ENCODE measurements at regions not wholly inside any gene's neighbourhood (a gene's known extent, or its start where the extent isn't known, plus 50 kb on each side); places are given as distances from the start of the nearest gene placed in this dataset.
"Not testable (repeated sequence)": the region's sequence is repeated elsewhere in the genome, so short reads cannot be mapped to it uniquely, and the experiment has no call there.

DNA sequence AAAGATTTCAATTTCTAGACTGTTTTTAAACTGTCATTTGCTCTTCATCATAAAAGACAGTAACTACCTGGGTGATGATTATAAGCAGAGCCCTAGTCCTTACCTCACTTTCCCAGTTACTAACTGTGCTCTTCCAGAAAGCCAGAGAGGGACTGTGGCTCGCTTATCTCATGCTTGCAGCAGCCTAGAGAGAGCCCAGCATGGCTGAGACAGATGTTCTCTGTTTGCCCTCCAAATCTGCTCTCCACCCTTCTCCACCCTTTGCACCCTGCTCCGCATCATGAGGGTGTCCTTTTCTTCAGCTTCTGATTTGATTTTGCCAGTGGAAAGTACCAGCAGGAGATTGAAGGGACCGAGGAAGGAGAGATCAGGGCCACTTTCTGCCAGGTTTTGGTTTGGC, 61.2 kb upstream of the SELENOP start:
- WGBS (ENCODE audit: insufficient coverage), result 79% methylated on average over 3 of the region's 3 CpGs
- H3K36me3 ChIP-seq (ENCODE audit: control insufficient read depth, insufficient read depth, low read length), result no peaks in the 10 kb centered on the region
- Mint-ChIP-seq H3K9me3 (no peaks in the 10 kb centered on the region), H3K27me3 (ENCODE audit: low read depth in 2 of 2) (peaks cover 9 to 13% of the 10 kb centered on the region in 2 donors), H3K27ac (no peak overlapping the region), H3K4me3 (no peak overlapping the region), H3K36me3 (peaks cover 11% of the 10 kb centered on the region), H3K4me1 (peaks cover 16% of the 10 kb centered on the region in 2 donors)
- DNase-seq (no peak), ATAC-seq (no peak)
- no peak overlapping the region for H3K27ac ChIP-seq (ENCODE audit: low read length)
- no peaks in the 10 kb centered on the region for H3K27me3 ChIP-seq (ENCODE audit: control insufficient read depth, insufficient read depth, low read length)
- peaks cover 6% of the 10 kb centered on the region for H3K4me1 ChIP-seq (ENCODE audit: control insufficient read depth, insufficient read depth, low read length)
- no peak overlapping the region for H3K4me3 ChIP-seq (ENCODE audit: low read length)
- no peaks in the 10 kb centered on the region for H3K9me3 ChIP-seq (ENCODE audit: control insufficient read depth, insufficient read depth, low read length)
- TF ChIP-seq, protein P1, sequence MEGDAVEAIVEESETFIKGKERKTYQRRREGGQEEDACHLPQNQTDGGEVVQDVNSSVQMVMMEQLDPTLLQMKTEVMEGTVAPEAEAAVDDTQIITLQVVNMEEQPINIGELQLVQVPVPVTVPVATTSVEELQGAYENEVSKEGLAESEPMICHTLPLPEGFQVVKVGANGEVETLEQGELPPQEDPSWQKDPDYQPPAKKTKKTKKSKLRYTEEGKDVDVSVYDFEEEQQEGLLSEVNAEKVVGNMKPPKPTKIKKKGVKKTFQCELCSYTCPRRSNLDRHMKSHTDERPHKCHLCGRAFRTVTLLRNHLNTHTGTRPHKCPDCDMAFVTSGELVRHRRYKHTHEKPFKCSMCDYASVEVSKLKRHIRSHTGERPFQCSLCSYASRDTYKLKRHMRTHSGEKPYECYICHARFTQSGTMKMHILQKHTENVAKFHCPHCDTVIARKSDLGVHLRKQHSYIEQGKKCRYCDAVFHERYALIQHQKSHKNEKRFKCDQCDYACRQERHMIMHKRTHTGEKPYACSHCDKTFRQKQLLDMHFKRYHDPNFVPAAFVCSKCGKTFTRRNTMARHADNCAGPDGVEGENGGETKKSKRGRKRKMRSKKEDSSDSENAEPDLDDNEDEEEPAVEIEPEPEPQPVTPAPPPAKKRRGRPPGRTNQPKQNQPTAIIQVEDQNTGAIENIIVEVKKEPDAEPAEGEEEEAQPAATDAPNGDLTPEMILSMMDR (IDR thresholded peaks at IDR 0.05), result no peak
- intact Hi-C loops (cut with micrococcal nuclease), result no loop called here

DNA sequence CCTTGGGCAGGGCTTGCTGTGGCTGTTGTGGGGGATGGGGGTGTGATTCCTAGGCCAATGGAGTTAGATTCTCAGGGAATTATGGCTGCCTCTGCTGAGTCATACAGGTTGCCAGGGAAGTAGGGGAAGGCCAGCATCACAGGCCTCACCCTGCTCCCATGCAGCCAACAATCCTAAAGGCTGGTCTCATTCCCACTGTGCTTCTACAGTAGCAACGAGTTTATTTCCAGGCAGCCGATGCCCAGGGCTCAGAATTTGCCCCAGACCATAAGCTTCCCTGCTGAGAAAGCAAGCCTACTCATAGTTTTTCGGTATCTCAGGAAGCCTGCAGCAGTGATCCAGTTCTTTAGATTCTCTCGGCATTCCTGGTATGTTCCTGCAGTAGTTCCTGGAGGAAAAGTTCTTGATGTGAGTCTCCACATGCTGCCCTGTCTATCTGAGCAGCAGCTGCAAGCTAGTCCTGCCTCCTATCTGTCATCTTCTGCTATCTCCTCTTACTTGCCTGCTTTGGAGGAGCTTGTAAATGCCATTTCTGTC, 59.3 kb upstream of the SELENOP start:
- Mint-ChIP-seq H3K4me1 (peaks cover 6% of the 10 kb centered on the region in 2 donors), H3K27me3 (ENCODE audit: low read depth in 2 of 2) (peaks cover 13 to 23% of the 10 kb centered on the region in 2 donors), H3K9me3 (no peaks in the 10 kb centered on the region), H3K36me3 (peaks cover 11% of the 10 kb centered on the region), H3K4me3 (no peak overlapping the region), H3K27ac (no peak overlapping the region)
- intact Hi-C loops (cut with micrococcal nuclease), result no loop called here
- TF ChIP-seq, protein P1 (IDR thresholded peaks at IDR 0.05), result no peak
- no peaks in the 10 kb centered on the region for H3K9me3 ChIP-seq (ENCODE audit: control insufficient read depth, insufficient read depth, low read length)
- H3K27me3 ChIP-seq (ENCODE audit: control insufficient read depth, insufficient read depth, low read length), result no peaks in the 10 kb centered on the region
- no peak overlapping the region for H3K4me3 ChIP-seq (ENCODE audit: low read length)
- no peak for DNase-seq
- peaks cover 4% of the 10 kb centered on the region for H3K4me1 ChIP-seq (ENCODE audit: control insufficient read depth, insufficient read depth, low read length)
- no peak for ATAC-seq
- WGBS (ENCODE audit: insufficient coverage), result 84% methylated on average over 4 of the region's 4 CpGs
- H3K27ac ChIP-seq (ENCODE audit: low read length), result no peak overlapping the region
- no peaks in the 10 kb centered on the region for H3K36me3 ChIP-seq (ENCODE audit: control insufficient read depth, insufficient read depth, low read length)

DNA sequence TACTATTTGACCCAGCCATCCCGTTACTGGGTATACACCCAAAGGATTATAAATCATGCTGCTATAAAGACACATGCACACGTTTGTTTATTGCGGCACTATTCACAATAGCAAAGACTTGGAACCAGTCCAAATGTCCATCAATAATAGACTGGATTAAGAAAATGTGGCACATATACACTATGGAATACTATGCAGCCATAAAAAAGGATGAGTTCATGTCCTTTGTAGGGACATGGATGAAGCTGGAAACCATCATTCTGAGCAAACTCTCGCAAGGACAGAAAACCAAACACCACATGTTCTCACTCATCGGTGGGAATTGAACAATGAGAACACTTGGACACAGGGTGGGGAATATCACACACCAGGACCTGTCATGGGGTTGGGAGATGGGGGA, 56.7 kb upstream of the SELENOP start:
- H3K4me1 ChIP-seq (ENCODE audit: control insufficient read depth, insufficient read depth, low read length); H3K4me1 Mint-ChIP-seq; H3K27me3 ChIP-seq (ENCODE audit: control insufficient read depth, insufficient read depth, low read length); DNase-seq; H3K36me3 ChIP-seq (ENCODE audit: control insufficient read depth, insufficient read depth, low read length); ATAC-seq; H3K27ac Mint-ChIP-seq; intact Hi-C loops (cut with micrococcal nuclease); H3K4me3 ChIP-seq (ENCODE audit: low read length); H3K9me3 ChIP-seq (ENCODE audit: control insufficient read depth, insufficient read depth, low read length); H3K4me3 Mint-ChIP-seq; H3K9me3 Mint-ChIP-seq; H3K27ac ChIP-seq (ENCODE audit: low read length): not testable (repeated sequence)
- Mint-ChIP-seq H3K36me3 (peaks cover 11% of the 10 kb centered on the region), H3K27me3 (ENCODE audit: low read depth in 2 of 2) (peaks cover 23% of the 10 kb centered on the region in 2 donors)
- WGBS (ENCODE audit: insufficient coverage), result 100% methylated on average over 4 of the region's 5 CpGs

DNA sequence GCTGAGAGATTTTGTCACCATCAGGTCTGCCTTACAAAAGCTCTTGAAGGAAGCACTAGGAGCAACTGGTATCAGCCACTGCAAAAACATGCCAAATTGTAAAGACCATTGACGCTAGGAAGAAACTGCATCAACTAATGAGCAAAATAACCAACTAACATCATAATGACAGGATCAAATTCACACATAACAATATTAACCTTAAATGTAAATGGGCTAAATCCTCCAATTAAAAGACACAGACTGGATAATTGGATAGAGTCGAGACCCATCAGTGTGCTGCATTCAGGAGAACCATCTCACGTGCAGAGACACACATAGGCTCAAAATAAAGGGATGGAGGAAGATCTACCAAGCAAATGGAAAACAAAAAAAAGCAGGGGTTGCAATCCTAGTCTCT, 53.1 kb upstream of the SELENOP start:
- 100% methylated on average over 1 of the region's 3 CpGs for WGBS (ENCODE audit: insufficient coverage)
- H3K27ac ChIP-seq (ENCODE audit: low read length); H3K27ac Mint-ChIP-seq; H3K4me1 Mint-ChIP-seq; DNase-seq; H3K27me3 ChIP-seq (ENCODE audit: control insufficient read depth, insufficient read depth, low read length); H3K9me3 Mint-ChIP-seq; H3K36me3 ChIP-seq (ENCODE audit: control insufficient read depth, insufficient read depth, low read length); H3K4me3 Mint-ChIP-seq; H3K4me1 ChIP-seq (ENCODE audit: control insufficient read depth, insufficient read depth, low read length); H3K4me3 ChIP-seq (ENCODE audit: low read length); intact Hi-C loops (cut with micrococcal nuclease); H3K9me3 ChIP-seq (ENCODE audit: control insufficient read depth, insufficient read depth, low read length); H3K36me3 Mint-ChIP-seq; ATAC-seq: not testable (repeated sequence)
- H3K27me3 Mint-ChIP-seq (ENCODE audit: low read depth in 2 of 2), result peaks cover 23 to 44% of the 10 kb centered on the region in 2 donors
